G401.6 (cell line): ENCODE measurements at regions not wholly inside any gene's neighbourhood (a gene's known extent, or its start where the extent isn't known, plus 50 kb on each side); places are given as distances from the start of the nearest gene placed in this dataset.

Experiments used
- FAIRE-seq: peaks from 2 replicates; lab custom pipeline; 2012; peaks lifted over from hg19 to GRCh38; lab: Jason Lieb, UNC

DNA sequence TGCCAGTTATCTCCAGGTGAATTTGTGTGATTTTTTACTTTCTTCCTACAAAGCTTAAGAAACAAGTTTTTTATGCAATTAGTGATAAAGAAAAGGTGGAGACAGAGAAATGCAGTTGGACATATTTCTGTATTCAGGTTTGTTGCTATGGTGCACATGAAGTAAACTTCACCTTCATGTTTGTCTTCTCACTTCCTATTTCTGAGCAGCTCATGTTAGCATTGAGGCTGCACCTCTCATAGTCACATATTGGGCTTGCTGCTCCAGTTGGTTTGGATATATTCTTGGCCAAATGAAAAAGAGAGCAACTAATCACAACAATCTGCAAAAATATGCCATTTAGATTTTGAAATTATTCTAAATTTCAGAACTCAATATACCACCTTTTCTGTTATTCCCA is 475.6 kb upstream of the ZWINT start:
- no peak for FAIRE-seq

DNA sequence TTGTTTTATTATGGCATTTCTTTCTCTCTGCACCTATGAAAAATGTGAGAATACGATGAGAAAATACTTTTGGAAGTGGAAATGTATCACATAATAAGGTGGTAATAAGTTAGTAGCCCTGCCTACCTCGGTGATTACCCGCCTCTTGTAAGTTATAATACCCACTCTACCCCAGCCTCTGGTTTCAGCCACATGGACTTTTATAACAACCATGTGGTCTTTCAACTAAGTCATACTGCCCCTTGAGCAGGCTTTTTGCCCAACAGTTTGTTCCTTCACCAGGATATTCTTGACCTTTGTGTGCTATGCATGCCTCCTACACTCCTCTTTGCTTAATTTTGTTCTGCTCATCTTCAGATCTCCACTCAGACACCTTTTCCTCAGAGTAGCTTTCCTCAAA is 470.6 kb upstream of the ZWINT start:
- FAIRE-seq: no peak

DNA sequence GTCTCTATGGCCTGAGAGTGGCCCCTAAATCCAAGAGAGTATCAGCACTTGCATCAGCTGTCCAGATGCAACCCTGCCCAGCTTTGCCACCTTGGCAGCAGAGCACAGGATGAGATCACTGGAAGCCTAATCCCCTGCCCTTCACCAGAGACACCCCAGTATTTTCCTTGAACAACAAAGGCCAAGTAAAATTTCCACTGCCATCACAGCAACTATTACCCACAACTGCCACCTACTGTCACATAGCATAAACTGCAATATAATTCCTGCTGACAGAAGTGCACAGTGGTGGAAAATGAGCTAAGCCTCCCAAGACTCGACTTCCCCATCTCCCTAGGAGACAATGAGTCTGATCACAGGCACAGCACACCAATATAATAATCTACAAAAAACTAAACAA is 462.8 kb upstream of the ZWINT start:
- FAIRE-seq: no peak

DNA sequence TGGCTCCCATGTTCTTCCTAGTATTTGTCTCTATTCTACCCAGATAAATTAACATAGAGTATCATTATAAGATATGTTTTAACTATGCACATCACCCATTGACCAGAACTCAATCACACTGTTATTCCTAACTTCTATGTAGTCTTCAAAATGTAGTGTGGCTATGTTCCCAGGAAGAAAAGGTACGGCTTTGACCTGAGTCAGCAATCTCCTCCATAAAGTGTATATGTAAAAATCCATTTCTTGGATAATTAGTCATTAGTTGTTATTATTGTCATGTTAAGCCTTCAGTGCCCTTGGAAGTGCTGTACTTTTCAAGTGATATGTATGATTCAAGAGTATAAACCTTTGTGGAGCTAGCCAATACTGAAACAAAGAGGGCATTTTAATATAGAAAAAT is 444.0 kb upstream of the ZWINT start:
- no peak for FAIRE-seq

GRCh38 chr10:56785292-56785691 is 424.2 kb upstream of the ZWINT start:
- FAIRE-seq: no peak

DNA sequence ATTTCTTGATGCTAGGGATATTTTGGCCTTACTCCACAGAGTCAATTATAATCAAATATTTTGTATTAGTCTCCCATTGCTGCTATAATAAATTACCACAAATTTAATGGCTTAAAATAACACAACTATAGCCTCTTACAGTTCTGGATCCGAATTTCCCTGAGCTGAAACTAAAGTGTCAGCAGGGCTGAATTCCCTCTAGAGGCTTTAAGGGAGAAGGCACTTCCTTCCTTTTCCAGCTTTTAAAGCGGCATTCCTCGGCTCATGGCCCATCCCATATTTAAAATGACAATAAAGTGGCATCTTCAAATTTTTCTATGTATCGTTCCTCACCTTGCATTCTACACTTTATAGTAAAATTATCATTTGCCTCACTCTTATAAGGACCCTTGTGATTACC is 421.4 kb upstream of the ZWINT start:
- FAIRE-seq: no peak

- FAIRE-seq: no peak
Measured at GRCh38 chr10:56771343-56771742, 410.3 kb upstream of the ZWINT start.

DNA sequence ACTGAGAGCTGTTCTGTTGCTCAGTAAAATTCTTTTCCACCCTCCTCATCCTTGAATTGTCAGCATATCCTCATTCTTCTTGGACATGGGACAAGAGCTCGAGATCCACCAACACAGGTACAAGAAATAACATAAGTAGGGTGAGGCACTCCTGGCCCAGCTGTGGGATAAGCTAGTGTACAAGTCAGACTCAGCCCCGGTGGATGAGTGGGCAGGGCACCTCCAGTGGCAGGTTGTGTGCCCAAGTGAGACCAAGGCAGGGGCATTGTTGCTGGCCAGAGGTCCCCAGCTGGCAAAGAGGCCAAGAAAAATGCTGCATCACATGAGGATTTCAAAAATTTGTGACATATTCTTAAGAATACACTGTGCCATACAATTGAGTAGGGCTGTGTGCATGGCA is 402.0 kb upstream of the ZWINT start:
- no peak for FAIRE-seq

- FAIRE-seq: no peak
Measured at GRCh38 chr10:56745490-56745889, 384.4 kb upstream of the ZWINT start.

GRCh38 chr10:56728349-56728748 is 367.3 kb upstream of the ZWINT start:
- no peak for FAIRE-seq

GRCh38 chr10:56722912-56723311 is 361.9 kb upstream of the ZWINT start:
- no peak for FAIRE-seq

GRCh38 chr10:56715262-56715661 is 354.2 kb upstream of the ZWINT start:
- FAIRE-seq: no peak

DNA sequence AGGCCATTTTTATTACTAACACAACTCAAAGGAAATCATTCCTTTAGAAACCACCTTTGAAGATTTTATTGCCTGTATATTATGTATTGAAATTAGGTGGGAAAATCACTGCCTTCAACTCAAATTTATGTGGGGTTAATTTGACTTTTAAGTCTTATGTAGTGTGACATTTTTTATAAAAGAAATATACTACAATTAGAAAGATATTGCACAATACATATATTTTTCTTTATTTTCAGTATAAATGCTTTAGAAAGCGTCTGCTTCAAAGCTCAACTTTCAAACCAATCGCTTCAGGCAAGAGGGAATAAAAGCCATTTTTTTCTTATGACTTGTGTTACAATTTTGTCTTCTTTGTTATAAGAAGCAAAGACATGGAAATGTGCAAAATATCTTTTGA is 337.4 kb upstream of the ZWINT start:
- FAIRE-seq: no peak

DNA sequence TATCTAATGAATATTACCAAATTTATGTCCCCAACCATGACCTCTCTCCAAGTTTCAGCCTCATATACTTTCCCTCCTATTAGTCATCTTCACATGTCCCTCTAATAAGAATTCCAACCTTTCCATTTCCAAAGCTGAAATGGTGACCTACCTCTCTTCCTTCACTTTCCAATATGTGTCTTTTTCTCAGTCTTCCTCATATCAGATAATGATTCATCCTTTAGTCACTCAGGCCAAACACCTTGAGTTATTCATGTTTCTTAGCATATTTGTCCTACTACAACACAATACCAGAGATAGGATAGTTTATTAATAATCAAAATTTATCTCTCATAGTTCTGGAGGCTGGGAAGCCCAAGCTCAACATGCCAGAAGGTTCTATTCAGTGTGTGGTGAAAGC is 318.5 kb upstream of the ZWINT start:
- no peak for FAIRE-seq

DNA sequence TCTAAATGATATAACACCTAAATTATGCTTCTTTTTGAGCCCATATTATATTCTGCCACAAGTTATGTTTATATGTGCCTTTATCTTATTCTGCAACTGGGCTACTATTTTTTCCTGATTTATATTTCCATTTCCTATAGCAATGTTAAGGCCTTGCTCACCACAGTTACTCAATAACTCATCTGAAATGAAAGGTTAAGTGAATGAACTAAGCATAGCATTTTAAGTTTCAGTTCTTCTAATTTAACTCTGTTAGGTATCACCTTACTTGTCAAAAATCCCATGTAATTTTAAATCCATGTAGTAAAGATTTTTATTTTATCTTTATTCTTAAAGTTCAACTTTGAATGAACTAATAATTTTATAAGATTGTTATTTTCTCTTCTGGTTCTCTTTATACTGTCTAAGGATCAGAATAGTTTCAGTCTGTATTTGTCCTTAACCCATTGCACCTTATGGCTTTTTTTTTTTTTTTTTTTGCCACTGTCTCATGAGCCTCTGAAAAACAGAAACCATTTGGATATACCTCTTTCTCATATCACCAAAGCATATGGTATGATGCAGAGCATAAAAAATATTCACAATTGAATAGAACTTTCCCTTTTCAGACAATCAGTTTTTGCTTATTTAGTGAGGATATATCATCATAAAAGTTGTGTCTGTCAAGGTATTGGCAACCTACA is 301.8 kb upstream of the ZWINT start:
- FAIRE-seq: no peak

GRCh38 chr10:56653289-56653688 is 292.2 kb upstream of the ZWINT start:
- no peak for FAIRE-seq

GRCh38 chr10:56646329-56647111 is 285.5 kb upstream of the ZWINT start:
- no peak for FAIRE-seq

DNA sequence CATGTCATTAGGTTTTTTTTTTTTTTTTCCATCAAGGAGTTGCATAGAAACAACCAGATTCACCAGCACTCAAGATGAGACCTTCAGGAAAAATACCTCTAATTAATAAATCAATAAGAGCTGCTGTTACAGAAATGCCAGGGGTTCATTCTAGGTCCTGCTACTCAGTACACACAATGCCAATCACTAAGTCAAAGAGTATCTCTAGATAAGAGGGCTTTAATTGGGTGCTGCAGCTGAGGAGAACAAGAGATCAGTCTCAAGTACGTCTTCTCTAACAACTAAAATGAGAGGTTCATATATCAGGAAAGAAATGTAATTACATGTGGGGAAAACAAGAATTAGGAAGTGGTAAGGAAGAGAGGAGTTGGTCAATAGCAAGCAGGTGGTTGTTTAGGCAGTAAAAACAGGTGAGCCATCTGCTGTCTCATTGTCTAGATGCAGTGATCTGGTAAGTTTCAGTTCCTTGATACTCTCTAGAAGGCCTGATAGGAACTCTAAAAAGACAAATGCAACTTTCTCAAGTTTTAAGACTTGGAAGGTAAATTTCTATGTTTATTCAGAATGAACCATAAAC is 272.9 kb upstream of the ZWINT start:
- FAIRE-seq: no peak

- no peak for FAIRE-seq
Measured at GRCh38 chr10:56632537-56632936, 271.5 kb upstream of the ZWINT start.

DNA sequence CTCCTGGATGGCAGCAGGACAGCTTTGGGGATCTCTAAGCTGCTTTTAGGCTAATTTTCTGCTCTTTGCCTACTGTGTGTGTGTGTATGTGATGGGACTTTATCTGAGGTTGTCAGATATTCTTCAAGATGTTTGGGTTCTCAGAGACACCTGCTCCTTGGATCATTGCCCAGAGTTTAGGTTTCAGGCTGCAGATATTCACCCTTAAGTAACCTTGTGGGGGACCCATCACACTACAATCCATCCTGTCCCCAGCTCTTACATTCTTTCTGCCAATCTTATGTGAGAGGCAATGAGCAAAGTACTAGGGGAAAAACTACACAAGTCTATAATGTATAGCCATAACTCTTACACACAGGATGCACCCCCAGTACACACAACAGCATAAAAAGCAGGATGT is 263.0 kb upstream of the ZWINT start:
- FAIRE-seq: no peak

DNA sequence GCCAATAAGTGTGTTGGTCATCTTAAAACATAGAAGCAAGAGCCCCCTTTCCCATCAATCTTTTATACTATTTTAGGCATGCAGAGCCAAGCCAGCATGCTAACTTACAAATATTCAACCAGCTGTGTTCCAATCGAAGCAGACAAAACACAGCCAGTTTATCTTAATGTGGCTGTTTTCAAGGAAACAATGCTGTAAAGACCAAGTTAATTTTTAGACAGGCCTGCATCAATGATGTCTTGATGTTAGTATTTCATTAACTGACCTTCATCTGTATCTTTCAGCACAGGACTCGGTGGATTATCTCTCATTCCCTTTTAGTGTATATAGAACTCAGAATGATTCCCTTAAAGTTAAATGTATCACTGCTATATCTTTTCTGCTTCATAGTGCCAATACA is 262.0 kb upstream of the ZWINT start:
- FAIRE-seq: no peak

DNA sequence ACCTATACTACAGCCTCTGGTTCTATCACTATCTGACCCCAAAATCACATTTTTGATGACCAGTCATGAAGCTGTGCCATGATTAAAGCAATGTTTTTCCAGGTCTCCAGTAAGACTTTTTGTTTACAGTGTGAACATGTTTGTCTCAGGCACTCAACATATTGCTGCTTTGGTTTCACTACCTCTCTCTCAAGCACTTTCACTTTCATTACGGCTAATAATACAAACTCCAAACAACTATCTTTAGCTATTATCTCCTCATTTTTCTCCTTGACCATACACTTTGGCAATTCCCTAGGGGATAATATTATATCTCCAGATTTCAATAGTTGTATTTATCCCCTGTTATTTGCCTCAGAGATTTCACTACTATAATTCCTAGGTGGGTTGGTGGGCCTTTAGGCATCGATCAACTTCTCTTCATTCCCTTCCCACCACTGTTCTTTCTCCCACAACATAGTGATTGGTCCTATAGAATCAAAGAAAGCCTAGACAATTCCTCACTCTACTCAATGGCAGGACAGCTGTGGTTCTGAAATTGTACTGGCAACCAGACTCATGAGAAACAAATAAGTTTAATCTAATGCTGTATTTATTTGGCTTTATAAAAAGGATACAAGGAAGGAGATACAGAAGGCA is 261.4 kb upstream of the ZWINT start:
- FAIRE-seq: no peak

- no peak for FAIRE-seq
Measured at GRCh38 chr10:56606202-56606601, 245.1 kb upstream of the ZWINT start.
